ENCODE measurements at regions not wholly inside any gene's neighbourhood (a gene's known extent, or its start where the extent isn't known, plus 50 kb on each side); places are given as distances from the start of the nearest gene placed in this dataset.
"Not testable (repeated sequence)": the region's sequence is repeated elsewhere in the genome, so short reads cannot be mapped to it uniquely, and the experiment has no call there.

GRCh38 chr13:21883713-21884112 is 212.8 kb downstream of the FGF9 start:
- no peak for DNase-seq

- no peak for DNase-seq
Measured at GRCh38 chr13:21884299-21884909, 213.5 kb downstream of the FGF9 start.

- DNase-seq = no peak
Measured at GRCh38 chr13:21884965-21885567, 214.2 kb downstream of the FGF9 start.

- no peak for DNase-seq
Measured at GRCh38 chr13:21885714-21886224, 214.9 kb downstream of the FGF9 start.

- DNase-seq = no peak
Measured at GRCh38 chr13:21889651-21890050, 218.8 kb downstream of the FGF9 start.

GRCh38 chr13:21890220-21890619 is 219.3 kb downstream of the FGF9 start:
- DNase-seq = not testable (repeated sequence)

GRCh38 chr13:21894091-21894490 is 223.2 kb downstream of the FGF9 start:
- DNase-seq = no peak

- no peak for DNase-seq
Measured at GRCh38 chr13:21894703-21895699, 224.1 kb downstream of the FGF9 start.

GRCh38 chr13:21895779-21896178 is 224.9 kb downstream of the FGF9 start:
- no peak for DNase-seq

GRCh38 chr13:21897161-21897560 is 226.3 kb downstream of the FGF9 start:
- no peak for DNase-seq

- no peak for DNase-seq
Measured at GRCh38 chr13:21898459-21898858, 227.6 kb downstream of the FGF9 start.

GRCh38 chr13:21898945-21899344 is 228.1 kb downstream of the FGF9 start:
- DNase-seq = no peak

- DNase-seq = no peak
Measured at GRCh38 chr13:21901336-21901735, 230.5 kb downstream of the FGF9 start.

GRCh38 chr13:21901811-21902708 is 231.2 kb downstream of the FGF9 start:
- DNase-seq = no peak

- DNase-seq = no peak
Measured at GRCh38 chr13:21902709-21903098, 231.8 kb downstream of the FGF9 start.

- no peak for DNase-seq
Measured at GRCh38 chr13:21905486-21905885, 234.6 kb downstream of the FGF9 start.

GRCh38 chr13:21909331-21909730 is 238.5 kb downstream of the FGF9 start:
- DNase-seq = no peak

GRCh38 chr13:21910546-21910945 is 239.7 kb downstream of the FGF9 start:
- DNase-seq = no peak

GRCh38 chr13:21911646-21912298 is 240.9 kb downstream of the FGF9 start:
- DNase-seq = no peak

- no peak for DNase-seq
Measured at GRCh38 chr13:21913010-21913409, 242.1 kb downstream of the FGF9 start.

- DNase-seq = no peak
Measured at GRCh38 chr13:21917086-21918015, 246.5 kb downstream of the FGF9 start.

All from CD4-positive, alpha-beta T cell treated with Interleukin-6 for 4 hours (primary cell).